CD14-positive monocyte (primary cell): ENCODE measurements at regions not wholly inside any gene's neighbourhood (a gene's known extent, or its start where the extent isn't known, plus 50 kb on each side); places are given as distances from the start of the nearest gene placed in this dataset.

Experiments used
- DNase-seq, 3 donors: peaks; one replicate each; pipeline ENCODE4 v3.0.0-alpha.2; 2011 to 2022
- H2AFZ ChIP-seq: 2 replicates; pipeline ENCODE4 v1.6.0; 2012; ENCODE audit warnings: mild to moderate bottlenecking, low read depth, low read length, inconsistent platforms; ENCODE audit not compliant: insufficient read depth, poor library complexity, severe bottlenecking
- H3K27ac ChIP-seq, 2 donors: 1 replicate in 1 of 2; 2 replicates in 1 of 2; pipeline ENCODE4 v1.5.1; 2012 to 2013; ENCODE audit warnings: low read length in 2 of 2, control low read depth in 1 of 2, inconsistent platforms in 1 of 2, low read depth in 1 of 2, mild to moderate bottlenecking in 1 of 2
- H3K27me3 ChIP-seq, 2 donors: one replicate each; pipeline versions ENCODE4 v1.6.0 to v1.6.1; 2011 to 2013; ENCODE audit warnings: low read length in 2 of 2; ENCODE audit not compliant: control insufficient read depth in 2 of 2, insufficient read depth in 2 of 2
- H3K36me3 ChIP-seq, 2 donors: replicated peaks in 1 of 2; 1 replicate in 1 of 2; 2 replicates in 1 of 2; pipeline versions ENCODE4 v1.5.1 to v1.6.1; 2012 to 2013; ENCODE audit warnings: low read length in 2 of 2, control low read depth in 1 of 2, inconsistent platforms in 1 of 2, mild to moderate bottlenecking in 1 of 2; ENCODE audit not compliant: insufficient read depth in 2 of 2, control insufficient read depth in 1 of 2
- H3K4me1 ChIP-seq, 2 donors: 1 replicate in 1 of 2; 2 replicates in 1 of 2; pipeline versions ENCODE4 v1.5.1 to v1.6.1; 2012 to 2013; ENCODE audit warnings: low read length in 2 of 2, control low read depth in 1 of 2, inconsistent platforms in 1 of 2, mild to moderate bottlenecking in 1 of 2, moderate library complexity in 1 of 2; ENCODE audit not compliant: insufficient read depth in 2 of 2, control insufficient read depth in 1 of 2
- H3K4me2 ChIP-seq: replicated peaks from 2 replicates; pipeline ENCODE3; 2012; ENCODE audit warnings: low read length, moderate library complexity, mild to moderate bottlenecking; ENCODE audit not compliant: poor library complexity, severe bottlenecking; ENCODE audit errors: extremely low read depth
- H3K4me3 ChIP-seq, 3 experiments: fragments of 200-600 bp in 1 of 3; sonication (generic) in 1 of 3; replicated peaks in 1 of 3; 1 replicate in 2 of 3; 2 replicates in 1 of 3; pipeline ENCODE4 v1.5.1; 2011 to 2013; ENCODE audit warnings: low read length in 3 of 3, mild to moderate bottlenecking in 3 of 3, control low read depth in 2 of 3, low read depth in 2 of 3, inconsistent platforms in 1 of 3, moderate library complexity in 1 of 3
- H3K79me2 ChIP-seq: 2 replicates; pipeline ENCODE4 v1.6.0; 2012; ENCODE audit warnings: mild to moderate bottlenecking, control low read depth, inconsistent platforms, low read length, moderate library complexity; ENCODE audit not compliant: insufficient read depth
- H3K9ac ChIP-seq: 2 replicates; pipeline ENCODE4 v1.6.0; 2017; ENCODE audit warnings: low read length, mild to moderate bottlenecking; ENCODE audit not compliant: insufficient read depth, poor library complexity, severe bottlenecking
- H3K9me3 ChIP-seq, 2 donors: replicated peaks in 1 of 2; 1 replicate in 1 of 2; 2 replicates in 1 of 2; pipeline versions ENCODE4 v1.5.1 to v1.6.1; 2012 to 2013; ENCODE audit warnings: low read length in 2 of 2, control low read depth in 1 of 2; ENCODE audit not compliant: control insufficient read depth in 1 of 2, insufficient read depth in 1 of 2
- H4K20me1 ChIP-seq: 2 replicates; pipeline ENCODE4 v1.6.0; 2012; ENCODE audit warnings: mild to moderate bottlenecking, low read length, control low read depth, moderate library complexity; ENCODE audit not compliant: insufficient read depth
- H3K27ac Mint-ChIP-seq, 7 donors: one replicate each; pipeline ENCODE4 v1.8.0; 2020; ENCODE audit warnings: mild to moderate bottlenecking in 7 of 7, mixed read lengths in 7 of 7, moderate library complexity in 6 of 7, inconsistent platforms in 2 of 7
- H3K27me3 Mint-ChIP-seq, 3 donors: one replicate each; pipeline ENCODE4 v1.8.0; 2021 to 2022; ENCODE audit warnings: low read depth in 3 of 3, mild to moderate bottlenecking in 3 of 3, mixed read lengths in 3 of 3, moderate library complexity in 3 of 3, inconsistent platforms in 1 of 3
- H3K36me3 Mint-ChIP-seq, 2 donors: one replicate each; pipeline ENCODE4 v1.8.0; 2020; ENCODE audit warnings: mixed read lengths in 2 of 2, inconsistent platforms in 1 of 2, mild to moderate bottlenecking in 1 of 2
- H3K4me1 Mint-ChIP-seq: one replicate; pipeline ENCODE4 v1.8.0; 2020; ENCODE audit warnings: mild to moderate bottlenecking, mixed read lengths
- H3K4me3 Mint-ChIP-seq, 2 donors: one replicate each; pipeline ENCODE4 v1.8.0; 2020; ENCODE audit warnings: mild to moderate bottlenecking in 2 of 2, mixed read lengths in 2 of 2, moderate library complexity in 1 of 2
- H3K9me3 Mint-ChIP-seq, 7 donors: one replicate each; pipeline ENCODE4 v1.8.0; 2020 to 2022; ENCODE audit warnings: mixed read lengths in 7 of 7, mild to moderate bottlenecking in 6 of 7, moderate library complexity in 6 of 7, inconsistent platforms in 2 of 7
- WGBS: methylation state at CpG from one replicate; pipeline ENCODE4 v1.1.5; 2013; ENCODE audit warnings: missing lambda C conversion rate; ENCODE audit not compliant: insufficient coverage; 5-methylcytosine and 5-hydroxymethylcytosine counted together
- intact Hi-C, 2 donors: fragments of 100-400 bp; cut with micrococcal nuclease; formaldehyde crosslinking; loops; one replicate each; pipeline versions ENCODE4 v1.15.0 to v1.15.1; 2023
- TF ChIP-seq, protein P1 (sequence below): fragments of 200-600 bp; IDR thresholded peaks from one replicate; pipeline ENCODE4 v1.8.0; 2022; ENCODE audit warnings: antibody characterized with exemption, mild to moderate bottlenecking

DNA sequence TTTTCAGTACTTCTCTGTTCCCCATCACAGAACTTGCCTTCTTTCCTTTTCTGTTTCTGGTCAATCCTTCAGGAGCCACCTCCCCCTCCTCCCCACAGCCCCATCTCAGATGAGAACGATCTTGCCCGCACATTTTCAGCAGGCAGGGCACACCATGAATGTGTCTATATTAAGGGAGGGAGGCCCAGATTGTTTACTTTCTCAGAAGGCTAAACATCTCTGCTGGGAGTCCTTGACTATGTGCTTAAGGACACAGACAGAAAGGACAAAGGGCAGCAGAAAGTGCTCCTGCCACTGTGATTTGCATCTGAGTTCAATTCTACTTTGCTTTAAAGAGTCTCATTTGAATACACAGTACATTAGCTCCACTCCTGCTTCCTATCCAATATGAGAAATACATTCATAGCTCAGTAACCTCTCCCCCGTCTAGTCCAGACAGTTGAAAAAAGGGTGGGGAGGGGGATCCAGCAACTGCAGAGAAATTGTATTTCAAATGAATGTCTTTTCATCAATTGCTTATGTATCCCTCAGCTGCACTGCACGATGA is 175.0 kb upstream of the PARD3B start:
- H3K4me3 ChIP-seq: no peak overlapping the region
- peaks cover 0 to 4% (median 2%) of the 10 kb centered on the region in 7 donors for H3K9me3 Mint-ChIP-seq

DNA sequence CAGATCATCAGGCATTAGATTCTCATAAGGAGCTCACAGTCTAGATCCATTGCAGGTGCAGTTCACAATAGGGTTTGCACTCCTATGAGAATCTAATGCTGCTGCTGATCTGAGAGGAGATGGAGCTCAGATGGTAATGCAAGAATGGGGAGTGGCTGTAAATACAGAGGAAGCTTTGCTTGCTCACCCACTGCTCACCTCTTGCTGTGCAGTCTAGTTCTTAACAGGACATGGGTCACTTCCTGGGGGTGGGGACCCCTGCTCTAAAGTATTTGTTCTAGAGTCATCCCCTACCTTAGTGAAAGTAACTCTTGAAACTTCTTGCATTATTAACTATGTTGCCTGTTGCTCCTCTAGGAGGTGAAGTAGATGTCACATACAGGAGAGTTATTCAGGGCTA is 171.3 kb upstream of the PARD3B start:
- no peak for DNase-seq
- H3K4me2 ChIP-seq: no peak overlapping the region
- H3K79me2 ChIP-seq: no peaks in the 10 kb centered on the region
- TF ChIP-seq, protein P1, sequence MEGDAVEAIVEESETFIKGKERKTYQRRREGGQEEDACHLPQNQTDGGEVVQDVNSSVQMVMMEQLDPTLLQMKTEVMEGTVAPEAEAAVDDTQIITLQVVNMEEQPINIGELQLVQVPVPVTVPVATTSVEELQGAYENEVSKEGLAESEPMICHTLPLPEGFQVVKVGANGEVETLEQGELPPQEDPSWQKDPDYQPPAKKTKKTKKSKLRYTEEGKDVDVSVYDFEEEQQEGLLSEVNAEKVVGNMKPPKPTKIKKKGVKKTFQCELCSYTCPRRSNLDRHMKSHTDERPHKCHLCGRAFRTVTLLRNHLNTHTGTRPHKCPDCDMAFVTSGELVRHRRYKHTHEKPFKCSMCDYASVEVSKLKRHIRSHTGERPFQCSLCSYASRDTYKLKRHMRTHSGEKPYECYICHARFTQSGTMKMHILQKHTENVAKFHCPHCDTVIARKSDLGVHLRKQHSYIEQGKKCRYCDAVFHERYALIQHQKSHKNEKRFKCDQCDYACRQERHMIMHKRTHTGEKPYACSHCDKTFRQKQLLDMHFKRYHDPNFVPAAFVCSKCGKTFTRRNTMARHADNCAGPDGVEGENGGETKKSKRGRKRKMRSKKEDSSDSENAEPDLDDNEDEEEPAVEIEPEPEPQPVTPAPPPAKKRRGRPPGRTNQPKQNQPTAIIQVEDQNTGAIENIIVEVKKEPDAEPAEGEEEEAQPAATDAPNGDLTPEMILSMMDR: no peak
- H3K4me3 ChIP-seq: no peak overlapping the region
- H3K27ac ChIP-seq: no peak overlapping the region
- H3K9me3 Mint-ChIP-seq: peaks cover 3 to 14% (median 8%) of the 10 kb centered on the region in 7 donors
- H3K27me3 ChIP-seq: no peaks in the 10 kb centered on the region
- no peaks in the 10 kb centered on the region for H3K4me1 ChIP-seq
- H2AFZ ChIP-seq: no peak overlapping the region
- H3K9ac ChIP-seq: no peak overlapping the region
- H3K4me1 Mint-ChIP-seq: no peaks in the 10 kb centered on the region
- no peaks in the 10 kb centered on the region for H3K9me3 ChIP-seq
- H3K27ac Mint-ChIP-seq: no peak overlapping the region
- H3K27me3 Mint-ChIP-seq: peaks cover 1 to 2% (median 1%) of the 10 kb centered on the region in 3 donors
- intact Hi-C loops: no loop called here
- no peak overlapping the region for H3K4me3 Mint-ChIP-seq
- H3K36me3 Mint-ChIP-seq: no peaks in the 10 kb centered on the region
- H4K20me1 ChIP-seq: no peaks in the 10 kb centered on the region
- H3K36me3 ChIP-seq: no peaks in the 10 kb centered on the region

More for the DNA sequence above, 175.0 kb upstream of the PARD3B start:
- intact Hi-C loops: no loop called here
- Mint-ChIP-seq H3K27ac (no peak overlapping the region), H3K36me3 (no peaks in the 10 kb centered on the region), H3K27me3 (peaks cover 0 to 1% (median 1%) of the 10 kb centered on the region in 3 donors), H3K4me1 (no peaks in the 10 kb centered on the region), H3K4me3 (no peak overlapping the region)
- TF ChIP-seq, protein P1: no peak
- DNase-seq: no peak
- no peaks in the 10 kb centered on the region for H3K36me3 ChIP-seq
- H3K4me2 ChIP-seq: no peak overlapping the region
- WGBS: no CpG with 5 or more reads among the region's 4 CpGs
- no peak overlapping the region for H2AFZ ChIP-seq
- no peak overlapping the region for H3K9ac ChIP-seq
- H3K27me3 ChIP-seq: no peaks in the 10 kb centered on the region
- no peaks in the 10 kb centered on the region for H3K9me3 ChIP-seq
- H3K79me2 ChIP-seq: no peaks in the 10 kb centered on the region
- H3K27ac ChIP-seq: no peak overlapping the region
- no peaks in the 10 kb centered on the region for H4K20me1 ChIP-seq
- no peaks in the 10 kb centered on the region for H3K4me1 ChIP-seq
